ENCODE measurements at regions not wholly inside any gene's neighbourhood (a gene's known extent, or its start where the extent isn't known, plus 50 kb on each side); places are given as distances from the start of the nearest gene placed in this dataset.

GRCh38 chrX:6857749-6858148 lies 289.8 kb upstream of the STS start:
- no peak for TF ChIP-seq CTCF (IDR thresholded peaks at IDR 0.05)
- no peak for TF ChIP-seq POLR2A (IDR thresholded peaks at IDR 0.05)
- TF ChIP-seq EP300 (IDR thresholded peaks at IDR 0.05), result no peak

Data from tibial nerve (tissue), 4 donors.